Fibroblast of skin of left biceps (primary cell): ENCODE measurements at regions not wholly inside any gene's neighbourhood (a gene's known extent, or its start where the extent isn't known, plus 50 kb on each side); places are given as distances from the start of the nearest gene placed in this dataset.
"Not testable (repeated sequence)": the region's sequence is repeated elsewhere in the genome, so short reads cannot be mapped to it uniquely, and the experiment has no call there.

Experiments used
- DNase-seq, 2 experiments: peaks; one replicate each; pipeline ENCODE4 v3.0.0-alpha.2; 2013; ENCODE audit warnings: low read depth in 2 of 2

DNA sequence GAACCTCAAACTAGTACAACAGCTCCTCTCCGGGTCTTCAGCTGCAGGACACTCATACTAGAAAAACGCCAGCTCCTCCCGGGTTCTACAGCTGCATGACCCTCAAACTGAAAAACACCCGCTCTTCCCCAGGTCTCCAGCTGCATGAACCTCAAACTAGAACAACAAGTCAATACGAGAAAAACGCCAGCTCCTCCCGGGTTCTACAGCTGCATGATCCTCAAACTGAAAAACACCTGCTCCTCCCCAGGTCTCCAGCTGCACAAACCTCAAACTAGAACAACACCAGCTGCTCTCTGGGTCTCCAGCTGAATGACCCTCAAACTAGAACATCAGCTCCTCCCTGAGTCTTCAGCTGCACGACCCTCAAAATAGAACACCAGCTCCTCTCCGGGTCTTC, 315.0 kb upstream of the TFPI start:
- DNase-seq = no peak

DNA sequence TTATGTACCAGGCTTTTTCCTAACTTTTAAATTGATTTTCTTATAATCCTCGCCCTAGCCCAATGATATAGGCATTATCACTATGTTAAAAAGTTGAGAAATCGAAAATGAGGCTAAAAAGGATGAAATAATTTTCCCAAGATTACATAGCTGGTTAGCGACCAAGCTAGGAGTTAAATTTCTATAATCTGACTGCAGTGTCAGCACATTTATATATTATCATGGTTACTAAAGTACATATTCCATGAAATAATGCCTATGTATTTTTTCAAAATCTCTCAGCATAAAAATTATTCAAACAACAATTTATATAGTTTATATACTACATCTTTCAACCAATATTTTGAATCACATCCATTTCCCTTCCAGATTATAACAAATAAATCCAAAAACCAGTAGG, 317.3 kb upstream of the TFPI start:
- no peak for DNase-seq

DNA sequence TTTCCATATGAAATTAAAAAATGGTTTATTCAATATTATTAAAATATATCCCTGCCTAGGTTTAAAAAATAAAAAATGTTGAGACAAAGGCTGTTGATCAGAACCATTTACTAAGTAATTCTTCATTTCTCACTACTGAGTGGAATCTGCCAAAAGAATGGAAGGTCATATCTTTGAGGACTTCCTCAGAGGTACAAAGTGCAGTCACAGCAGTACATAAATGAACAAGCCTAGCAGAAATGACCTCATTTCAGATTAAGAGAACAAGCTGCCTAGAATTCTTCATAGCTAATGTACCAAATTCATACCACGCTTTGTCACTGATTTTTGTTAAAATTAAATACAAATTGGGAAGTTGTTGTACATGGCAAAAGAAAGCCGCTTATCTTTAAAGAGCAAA, 318.9 kb upstream of the TFPI start:
- DNase-seq = no peak

DNA sequence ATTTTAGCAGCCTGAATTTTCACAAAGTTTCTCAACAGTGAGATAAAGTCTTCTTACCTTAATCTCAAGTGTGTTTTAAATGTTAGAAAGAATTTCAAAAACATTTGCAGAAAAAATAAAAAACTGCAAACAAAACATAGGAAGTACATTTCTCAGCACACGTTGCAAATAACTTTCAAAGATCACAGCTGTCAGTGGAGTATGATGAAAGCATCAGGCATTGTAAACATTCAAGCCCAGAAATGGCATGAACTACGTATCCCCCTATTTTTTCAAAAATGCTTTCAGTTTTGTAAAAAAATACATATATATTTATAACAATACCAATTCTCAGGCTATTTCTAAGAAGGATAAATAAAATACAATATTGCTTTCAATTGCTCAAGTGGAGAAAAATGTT, 320.6 kb upstream of the TFPI start:
- DNase-seq = no peak

DNA sequence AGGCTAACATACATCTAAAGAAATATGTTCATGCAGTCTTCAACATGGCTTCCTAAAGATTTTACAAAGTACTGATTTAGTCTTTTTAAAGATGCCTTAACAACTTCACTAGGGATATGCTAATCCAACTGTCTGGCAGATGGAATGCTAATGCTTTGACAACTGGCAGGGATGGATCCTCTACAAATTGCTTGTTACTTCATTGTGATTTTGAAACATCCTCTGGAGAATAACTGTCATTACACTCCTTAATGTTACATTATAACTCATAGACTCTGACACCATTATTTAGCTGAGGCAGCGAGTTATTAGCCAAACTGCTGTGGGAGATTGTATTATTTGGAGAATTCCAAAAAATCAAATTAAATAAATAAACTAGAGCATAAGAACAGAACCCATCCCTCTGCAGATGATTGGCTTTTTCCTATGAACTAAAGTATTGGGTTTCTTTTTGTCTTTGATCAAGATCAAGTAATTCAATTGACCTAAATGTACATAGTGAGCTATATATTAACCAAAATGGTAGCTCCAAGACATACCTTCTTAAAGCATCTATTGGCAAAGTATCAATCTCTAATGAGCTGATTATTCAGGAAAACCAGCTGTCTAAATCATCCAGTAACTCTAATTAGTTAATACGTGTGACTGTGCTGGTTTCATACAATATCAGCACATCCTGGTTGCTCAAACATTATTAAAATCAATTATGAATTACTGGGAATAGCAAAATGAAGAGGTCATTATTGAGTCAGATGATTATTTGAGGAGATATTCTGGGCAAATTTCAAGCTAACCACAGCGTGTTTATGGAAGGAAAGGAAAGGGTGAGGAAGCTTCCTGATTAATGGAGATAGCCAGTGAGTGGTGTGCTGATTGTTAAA, 321.3 kb upstream of the TFPI start:
- no peak for DNase-seq

DNA sequence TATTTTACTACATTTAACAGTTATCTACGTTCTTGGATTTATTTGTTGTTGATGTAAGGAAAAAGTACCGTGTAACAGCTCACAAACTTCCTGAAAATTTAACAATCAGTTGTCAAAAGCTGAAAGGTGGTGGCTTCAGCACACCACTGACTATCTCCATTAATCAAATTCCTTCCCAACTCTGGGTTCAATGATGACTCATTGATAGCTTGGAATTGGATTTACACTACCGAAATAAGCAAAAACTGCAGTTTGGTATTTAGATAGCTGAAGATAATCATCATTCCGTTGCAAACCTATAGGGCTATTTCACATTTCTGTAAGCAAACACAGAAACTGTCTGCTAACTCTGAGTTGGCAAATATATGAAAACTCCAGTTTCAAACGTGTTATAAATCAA, 322.3 kb upstream of the TFPI start:
- DNase-seq = no peak

DNA sequence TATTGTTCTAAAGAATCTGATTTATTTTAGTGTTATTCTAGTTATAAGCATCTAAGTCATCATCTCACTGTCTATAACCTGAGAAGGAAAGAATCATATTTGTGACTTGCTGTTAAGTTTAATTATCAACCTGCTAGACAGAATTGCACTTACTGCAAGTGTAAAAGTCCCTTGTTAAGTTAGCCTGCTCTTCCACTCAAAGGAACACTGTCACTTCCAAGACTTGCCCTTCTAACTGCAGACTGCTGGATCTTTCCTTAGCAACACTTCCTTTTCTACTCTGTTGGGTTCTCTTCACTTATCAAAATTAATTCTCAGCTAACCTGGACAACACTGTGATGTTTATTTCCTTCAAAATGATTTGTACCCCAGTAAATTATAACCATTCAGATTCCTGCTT, 323.2 kb upstream of the TFPI start:
- DNase-seq = no peak

DNA sequence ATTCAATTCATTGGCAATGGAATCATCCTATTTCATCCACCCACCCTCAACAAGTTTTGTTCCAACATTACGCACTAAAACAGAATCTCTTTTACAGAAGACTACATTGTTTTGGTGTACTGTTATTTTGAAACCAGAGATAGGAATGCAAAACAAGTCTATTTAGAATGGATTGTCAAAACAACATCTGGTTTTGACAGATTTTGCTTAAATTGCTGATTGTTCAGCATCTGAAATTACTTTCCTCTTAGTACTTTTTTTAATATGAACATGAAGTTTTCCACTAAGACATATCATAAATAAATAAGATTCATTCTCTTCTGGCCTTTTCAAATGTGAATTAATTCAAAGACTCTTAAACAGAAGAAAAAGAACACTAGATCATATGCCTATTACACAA, 323.9 kb upstream of the TFPI start:
- DNase-seq = no peak

DNA sequence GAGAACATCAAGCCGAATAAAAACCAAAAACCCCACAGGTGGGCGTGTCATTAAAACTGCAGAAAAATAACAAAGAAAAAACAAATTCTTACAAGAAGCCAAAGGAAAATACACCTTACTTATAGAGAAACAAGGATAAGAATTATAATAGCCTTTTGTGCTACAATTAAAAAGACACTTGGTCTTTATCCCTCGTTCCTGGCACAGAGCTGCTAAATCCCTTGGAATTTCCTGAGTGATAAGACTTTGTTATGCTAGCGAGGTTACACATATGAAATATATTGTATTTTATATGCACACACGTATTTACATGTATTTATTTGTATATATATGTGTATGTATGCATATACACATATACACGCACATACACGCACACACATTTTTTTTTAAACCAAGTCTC, 325.3 kb upstream of the TFPI start:
- no peak for DNase-seq

DNA sequence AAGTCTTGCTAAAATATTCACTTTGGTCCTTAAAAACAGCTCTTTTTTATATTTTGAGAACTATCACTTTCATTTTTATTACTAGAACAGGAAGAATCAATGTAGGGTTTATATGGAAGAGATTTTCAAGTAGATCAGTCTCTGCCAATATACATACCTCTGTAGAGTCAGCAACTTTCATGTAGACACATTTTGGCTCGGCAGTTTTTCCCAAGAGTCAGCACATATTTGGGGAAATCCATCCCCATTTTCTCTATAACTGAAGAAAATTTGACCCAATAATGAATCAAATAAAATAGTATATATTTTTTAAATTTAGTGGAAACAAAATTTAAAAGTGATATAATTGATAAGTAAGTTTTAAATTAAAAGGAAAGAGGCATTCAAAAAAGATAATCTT, 329.8 kb upstream of the TFPI start:
- no peak for DNase-seq

DNA sequence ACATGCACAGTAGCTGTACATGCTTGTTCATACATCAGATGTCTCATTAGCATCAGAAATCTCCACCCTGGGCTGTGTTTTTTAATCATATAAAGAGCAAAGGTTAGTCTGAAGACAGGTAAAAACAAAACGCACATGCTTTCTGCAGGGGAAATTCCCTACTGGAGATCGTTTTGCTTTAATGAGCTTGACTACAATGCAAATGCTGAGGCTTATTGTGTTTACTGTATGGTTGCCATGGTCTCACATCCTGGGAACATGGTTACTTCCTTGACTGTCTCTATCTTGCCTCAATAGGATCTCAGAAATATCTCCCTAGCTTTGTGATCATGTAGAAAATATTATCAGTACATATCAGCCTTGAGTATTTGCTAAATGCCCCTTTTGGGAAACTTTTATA, 336.5 kb upstream of the TFPI start:
- no peak for DNase-seq

DNA sequence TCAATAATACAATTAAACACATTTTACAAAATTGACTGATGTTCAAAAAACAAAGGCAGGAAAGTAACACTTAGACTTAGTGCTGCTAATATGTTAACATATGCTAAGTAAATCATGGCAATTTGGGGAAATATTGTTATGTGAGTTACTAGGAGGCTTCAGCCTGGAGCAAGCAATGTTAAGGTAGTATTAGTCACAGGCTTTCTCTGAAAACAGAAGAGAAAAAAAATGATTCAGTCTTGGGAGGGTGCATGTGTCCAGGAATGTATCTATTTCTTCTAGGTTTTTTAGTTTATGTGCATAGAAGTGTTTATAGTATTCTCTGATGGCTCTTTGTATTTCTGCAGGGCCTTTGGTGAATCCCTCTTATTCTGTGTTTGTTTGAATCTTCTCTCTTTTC, 345.8 kb upstream of the TFPI start:
- DNase-seq = no peak

DNA sequence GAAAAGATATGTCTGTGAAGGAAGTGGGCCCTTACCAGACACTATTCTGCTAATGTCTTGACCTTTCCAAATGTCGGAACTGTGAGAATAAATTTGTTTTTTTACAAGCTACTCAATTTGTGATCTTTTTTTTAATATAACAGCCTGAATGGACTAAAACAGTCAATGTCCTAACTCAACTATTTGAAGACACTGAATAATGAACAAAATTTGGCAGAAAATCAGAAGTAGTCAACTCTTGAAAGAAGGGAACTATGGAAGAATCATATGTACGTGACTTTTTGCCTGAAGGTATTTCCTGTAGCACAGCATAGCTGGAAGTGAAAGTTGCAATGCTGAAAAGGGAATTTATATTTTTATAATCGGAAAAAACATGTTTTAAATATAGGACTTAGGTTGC, 351.8 kb upstream of the TFPI start:
- no peak for DNase-seq

DNA sequence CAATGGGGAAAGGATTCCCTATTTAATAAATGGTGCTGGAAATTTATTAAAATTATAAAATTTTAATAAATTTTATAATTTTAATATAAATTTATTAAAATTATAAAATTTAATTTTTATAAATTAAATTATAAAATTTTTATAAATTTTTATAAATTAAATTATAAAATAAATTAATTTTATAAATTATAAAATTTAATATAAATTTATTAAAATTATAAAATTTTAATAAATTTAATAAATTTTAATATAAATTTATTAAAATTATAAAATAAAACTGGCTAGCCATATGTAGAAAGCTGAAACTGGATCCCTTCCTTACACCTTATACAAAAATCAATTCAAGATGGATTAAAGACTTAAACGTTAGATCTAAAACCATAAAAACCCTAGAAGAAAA, 356.7 kb upstream of the TFPI start:
- not testable (repeated sequence) for DNase-seq

DNA sequence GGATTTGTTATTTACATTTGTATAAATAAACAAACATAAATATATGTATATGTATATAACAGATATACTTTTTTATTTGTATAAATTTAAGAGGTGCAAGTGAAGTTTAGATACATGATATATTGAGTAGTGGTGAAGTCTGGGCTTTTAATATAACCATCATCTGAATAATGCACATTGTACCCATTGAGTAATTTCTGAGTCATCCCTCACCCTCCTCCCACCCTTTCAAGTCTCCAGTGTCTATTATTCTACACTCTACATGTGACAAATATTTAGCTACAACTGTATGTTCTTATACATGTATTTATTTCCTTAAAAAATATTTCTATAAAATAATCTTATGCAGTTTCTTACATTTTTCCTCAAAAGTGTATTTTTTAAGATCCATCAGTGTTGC, 358.7 kb upstream of the TFPI start:
- no peak for DNase-seq

DNA sequence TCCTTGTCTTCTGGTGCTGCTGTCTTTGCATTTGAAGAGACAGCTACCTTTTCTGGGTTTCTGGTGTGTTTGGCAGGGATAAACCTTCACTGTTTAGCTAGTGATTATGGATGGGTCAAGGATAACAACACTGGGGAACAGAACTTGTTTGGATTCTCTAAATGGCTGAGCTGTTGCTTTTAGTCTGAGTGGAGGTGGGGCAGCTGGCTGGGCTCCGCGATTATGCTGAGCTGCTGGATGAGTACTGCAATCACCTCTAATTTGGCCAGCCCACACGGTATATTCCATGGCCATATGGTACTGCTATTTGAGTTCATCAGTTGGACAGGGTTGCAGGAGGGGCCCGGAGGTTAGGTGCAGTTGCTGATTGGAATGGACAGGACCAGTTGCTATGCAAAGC, 361.6 kb upstream of the TFPI start:
- no peak for DNase-seq

DNA sequence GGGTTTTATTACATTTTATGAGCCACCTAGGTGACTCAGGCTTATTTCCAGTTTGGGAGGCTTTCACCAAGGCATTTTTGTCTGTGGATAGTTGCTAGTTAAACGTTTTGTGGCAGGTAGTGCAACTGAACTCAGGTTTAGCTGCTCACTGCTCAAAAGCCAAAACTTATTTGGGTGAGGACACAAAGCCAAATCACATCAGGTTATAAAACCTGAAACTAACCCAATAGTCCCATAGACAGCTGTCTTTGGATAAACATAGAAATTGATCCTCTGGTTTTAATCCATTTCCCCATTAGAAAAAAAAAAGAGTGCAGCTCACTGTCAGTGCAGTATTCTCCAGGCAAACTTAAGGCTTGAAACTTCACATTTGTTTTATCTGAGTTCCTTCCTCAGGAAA, 362.6 kb upstream of the TFPI start:
- DNase-seq = no peak

DNA sequence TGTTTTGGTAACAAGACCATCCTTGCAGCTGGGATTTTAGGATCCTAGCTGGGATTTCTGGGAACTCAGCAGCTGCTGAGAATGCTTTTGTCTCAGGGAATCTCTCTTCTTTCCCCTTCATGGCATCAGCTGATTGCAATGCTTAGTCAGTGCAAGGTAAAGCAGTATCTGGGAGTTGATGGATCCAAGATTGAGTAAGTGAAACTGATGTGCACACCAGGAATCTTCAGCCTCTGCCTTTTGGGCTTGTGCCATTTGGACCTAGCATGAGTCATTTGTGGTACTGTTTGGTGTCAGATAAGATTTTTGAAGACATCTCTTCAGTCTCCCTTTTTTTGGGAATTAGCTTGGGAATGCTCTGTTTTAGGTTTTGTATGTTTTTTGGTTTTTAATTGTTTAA, 363.3 kb upstream of the TFPI start:
- peak in 1 of 2 experiments; percentile 8 for DNase-seq

DNA sequence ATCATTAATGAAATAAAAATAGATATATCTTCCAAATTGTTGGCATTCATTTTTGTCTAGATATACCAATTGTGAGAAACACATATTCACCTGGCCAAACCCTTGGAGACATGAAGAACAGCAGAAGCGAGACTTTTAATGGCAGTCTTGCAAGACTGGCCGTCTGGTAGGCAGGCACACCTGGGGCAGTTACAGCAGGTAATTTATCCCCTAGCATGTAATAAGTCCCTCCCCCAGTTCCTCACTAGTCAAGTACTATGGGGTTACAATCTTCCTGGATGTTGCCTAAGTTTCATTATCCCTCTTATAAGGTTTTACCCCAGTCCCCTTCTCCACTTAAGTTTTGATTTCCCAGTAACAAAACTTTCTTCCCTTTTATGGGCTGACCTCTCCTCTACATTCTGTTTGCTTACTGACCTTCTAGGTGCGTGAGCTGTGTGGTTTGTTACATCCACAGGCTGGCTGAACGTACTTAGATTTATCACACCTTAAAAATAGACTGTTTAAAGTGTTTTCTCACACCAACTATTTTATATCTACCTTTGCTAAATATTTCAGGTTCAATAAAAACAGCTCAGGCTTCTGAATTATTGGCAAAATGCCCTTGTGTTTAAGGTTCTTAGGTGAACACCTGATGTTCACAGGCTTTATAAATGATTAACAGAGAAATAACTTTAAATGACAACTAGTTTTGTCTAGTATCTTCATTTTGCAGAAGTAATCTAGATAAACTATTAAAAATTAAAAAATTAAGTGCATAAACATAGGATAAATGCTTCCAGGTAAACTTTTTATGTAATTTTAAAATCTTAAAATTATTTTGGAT, 365.0 kb upstream of the TFPI start:
- no peak for DNase-seq

DNA sequence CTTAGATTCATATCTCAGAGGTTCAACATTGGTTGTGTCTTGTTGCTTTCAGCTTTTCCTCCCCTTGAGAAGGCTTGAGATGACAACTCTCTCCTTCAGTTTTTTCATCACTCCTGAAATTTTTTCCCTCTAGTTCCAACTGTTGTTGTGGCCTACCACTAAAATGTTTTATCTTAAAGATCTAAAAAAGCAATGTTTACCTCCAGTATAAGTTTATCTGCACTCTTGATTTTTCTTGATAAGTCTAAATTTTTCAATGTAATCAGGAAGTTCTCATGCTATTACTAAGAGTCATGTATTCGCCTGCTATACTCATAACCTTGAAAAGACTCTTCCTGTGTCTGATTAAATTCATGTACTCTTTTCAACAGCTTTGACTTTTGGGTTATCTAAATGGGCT, 366.3 kb upstream of the TFPI start:
- no peak for DNase-seq

DNA sequence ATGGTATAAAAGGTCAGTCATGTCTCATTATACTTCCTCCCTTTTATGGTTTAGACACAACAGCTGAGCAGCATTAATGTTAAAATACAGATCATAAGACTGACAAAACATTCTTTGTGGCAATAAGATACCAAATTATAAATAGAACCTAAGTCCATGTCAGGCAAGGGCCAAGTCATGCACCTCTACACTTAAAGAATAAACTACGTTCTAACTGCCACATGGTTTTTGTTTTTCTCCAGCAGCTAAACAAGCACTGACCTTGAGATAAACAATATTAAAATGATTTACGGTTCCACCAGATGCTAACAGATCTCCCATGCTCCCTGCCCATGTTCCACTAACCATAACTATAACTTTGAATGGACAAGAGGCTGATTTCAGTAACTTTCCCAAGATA, 368.6 kb upstream of the TFPI start:
- DNase-seq = no peak

DNA sequence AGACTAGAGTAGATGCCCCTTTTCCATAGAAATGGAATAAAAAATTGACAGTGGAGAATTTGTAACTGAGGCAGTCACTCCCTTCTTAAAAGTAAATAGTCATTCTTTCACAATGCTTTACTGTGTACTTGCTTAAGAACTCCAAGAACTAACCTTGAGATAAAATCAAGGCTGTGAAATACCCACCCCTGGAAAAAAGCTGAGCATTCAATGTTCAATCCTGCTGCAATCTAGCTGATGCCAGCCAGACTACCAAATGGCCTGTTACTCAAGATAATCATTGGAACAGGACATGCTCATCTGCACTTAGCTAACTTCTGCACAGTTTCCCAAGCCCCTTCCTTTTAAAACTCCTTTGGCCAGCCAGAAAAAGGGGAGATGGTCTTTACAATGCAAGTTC, 367.4 kb upstream of the GULP1 start:
- no peak for DNase-seq

DNA sequence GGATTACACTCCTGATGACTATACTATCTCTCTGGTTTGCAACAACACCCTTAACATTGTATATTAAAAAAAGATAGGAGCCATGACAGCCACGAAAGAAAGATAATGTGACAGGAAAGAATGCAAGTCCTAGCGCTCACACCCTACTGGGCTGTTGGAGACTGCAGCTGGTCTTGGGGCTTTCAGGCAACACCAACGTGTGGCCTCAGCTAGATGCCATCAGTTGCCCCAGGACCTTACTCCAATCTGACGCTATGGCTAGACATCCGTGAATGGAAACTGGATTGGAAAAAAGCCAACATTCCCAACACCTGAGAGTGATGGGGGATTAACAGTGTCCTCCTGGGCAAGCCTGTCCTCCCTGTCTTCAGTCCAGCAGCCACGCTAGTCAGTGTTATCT, 357.4 kb upstream of the GULP1 start:
- DNase-seq = no peak
